H9 (cell line): ENCODE measurements at regions not wholly inside any gene's neighbourhood (a gene's known extent, or its start where the extent isn't known, plus 50 kb on each side); places are given as distances from the start of the nearest gene placed in this dataset.

Experiments used
- DNase-seq: peaks from one replicate; pipeline ENCODE4 v3.0.0-alpha.2; 2017
- H2AFZ ChIP-seq: one replicate; pipeline ENCODE4 v1.6.1; 2013; ENCODE audit warnings: mild to moderate bottlenecking, low read length, control low read depth, moderate library complexity
- H2AK5ac ChIP-seq: 2 replicates; pipeline ENCODE4 v1.6.1; 2013; ENCODE audit warnings: low read length, control low read depth, mixed read lengths; ENCODE audit not compliant: insufficient read length
- H2BK120ac ChIP-seq: one replicate; pipeline ENCODE4 v1.6.1; 2013; ENCODE audit warnings: low read depth, mild to moderate bottlenecking, low read length, control low read depth, inconsistent platforms; ENCODE audit not compliant: poor library complexity, severe bottlenecking
- H2BK12ac ChIP-seq: 2 replicates; pipeline ENCODE4 v1.6.1; 2013; ENCODE audit warnings: low read length, control low read depth, mixed read lengths, low read depth; ENCODE audit not compliant: insufficient read length
- H2BK15ac ChIP-seq: 2 replicates; pipeline ENCODE4 v1.6.1; 2013; ENCODE audit warnings: low read depth, low read length, control low read depth
- H2BK20ac ChIP-seq: one replicate; pipeline ENCODE4 v1.6.1; 2013; ENCODE audit warnings: low read depth, mild to moderate bottlenecking, low read length, control low read depth, inconsistent platforms; ENCODE audit not compliant: poor library complexity, severe bottlenecking
- H2BK5ac ChIP-seq: 2 replicates; pipeline ENCODE4 v1.6.1; 2013; ENCODE audit warnings: low read length, control low read depth, mixed read lengths; ENCODE audit not compliant: insufficient read length
- H3K14ac ChIP-seq: 2 replicates; pipeline ENCODE4 v1.6.1; 2013; ENCODE audit warnings: low read length, control low read depth; ENCODE audit not compliant: insufficient read depth
- H3K18ac ChIP-seq: 2 replicates; pipeline ENCODE4 v1.6.1; 2013; ENCODE audit warnings: low read depth, mild to moderate bottlenecking, mixed read lengths, low read length, control low read depth; ENCODE audit not compliant: insufficient read length
- H3K23ac ChIP-seq: 2 replicates; pipeline ENCODE4 v1.6.1; 2013; ENCODE audit warnings: low read length, control low read depth, mixed read lengths, low read depth; ENCODE audit not compliant: insufficient read length
- H3K23me2 ChIP-seq: 2 replicates; pipeline ENCODE4 v1.6.1; 2013; ENCODE audit warnings: low read depth, mild to moderate bottlenecking, mixed read lengths, low read length, control low read depth; ENCODE audit not compliant: insufficient read length, poor library complexity, severe bottlenecking
- H3K27ac ChIP-seq: 2 replicates; pipeline ENCODE4 v1.5.1; 2013; ENCODE audit warnings: low read length, control low read depth, mixed read lengths, low read depth; ENCODE audit not compliant: insufficient read length
- H3K27me3 ChIP-seq: 2 replicates; pipeline ENCODE4 v1.6.1; 2013; ENCODE audit warnings: low read length, control low read depth, inconsistent platforms; ENCODE audit not compliant: insufficient read depth
- H3K4ac ChIP-seq: 2 replicates; pipeline ENCODE4 v1.6.1; 2013; ENCODE audit warnings: low read depth, mild to moderate bottlenecking, control low read depth, inconsistent platforms, low read length, moderate library complexity
- H3K4me1 ChIP-seq: 2 replicates; pipeline ENCODE4 v1.6.1; 2013; ENCODE audit warnings: low read length, control low read depth, inconsistent platforms; ENCODE audit not compliant: insufficient read depth
- H3K4me2 ChIP-seq: 2 replicates; pipeline ENCODE4 v1.6.1; 2013; ENCODE audit warnings: low read length, control low read depth, mixed read lengths; ENCODE audit not compliant: insufficient read length, insufficient read depth
- H3K56ac ChIP-seq: 2 replicates; pipeline ENCODE4 v1.6.1; 2013; ENCODE audit warnings: low read depth, mild to moderate bottlenecking, mixed read lengths, low read length, control low read depth; ENCODE audit not compliant: insufficient read length
- H3K79me1 ChIP-seq: 2 replicates; pipeline ENCODE4 v1.6.1; 2013; ENCODE audit warnings: low read depth, mild to moderate bottlenecking, moderate library complexity, low read length, control low read depth, inconsistent platforms; ENCODE audit not compliant: insufficient read depth, poor library complexity, severe bottlenecking
- H3K79me2 ChIP-seq: 2 replicates; pipeline ENCODE4 v1.6.1; 2013; ENCODE audit warnings: low read length, control low read depth, inconsistent platforms; ENCODE audit not compliant: insufficient read depth
- H3K9ac ChIP-seq: 2 replicates; pipeline ENCODE4 v1.6.1; 2013; ENCODE audit warnings: low read length, control low read depth, mixed read lengths; ENCODE audit not compliant: insufficient read length; ENCODE audit errors: extremely low read depth
- H3K9me3 ChIP-seq: one replicate; pipeline ENCODE4 v1.6.1; 2013; ENCODE audit warnings: low read depth, low read length, inconsistent platforms; ENCODE audit not compliant: control insufficient read depth
- H3T11ph ChIP-seq: one replicate; pipeline ENCODE4 v1.6.1; 2013; ENCODE audit warnings: mild to moderate bottlenecking, low read length, control low read depth, inconsistent platforms
- H4K20me1 ChIP-seq: one replicate; pipeline ENCODE4 v1.6.1; 2013; ENCODE audit not compliant: control insufficient read depth, insufficient read length, insufficient read depth
- H4K5ac ChIP-seq: 2 replicates; pipeline ENCODE4 v1.6.1; 2013; ENCODE audit warnings: low read depth, mild to moderate bottlenecking, mixed read lengths, low read length, control low read depth; ENCODE audit not compliant: insufficient read length
- H4K8ac ChIP-seq: replicated peaks from 2 replicates; pipeline ENCODE4 v1.6.1; 2013; ENCODE audit warnings: low read length, control low read depth, mixed read lengths, low read depth; ENCODE audit not compliant: insufficient read length
- H4K91ac ChIP-seq: 2 replicates; pipeline ENCODE4 v1.6.1; 2013; ENCODE audit warnings: low read depth, mild to moderate bottlenecking, moderate library complexity, mixed read lengths, low read length, control low read depth; ENCODE audit not compliant: insufficient read length
- H3K27ac Mint-ChIP-seq, 3 experiments: 2 replicates in 2 of 3; 3 replicates in 1 of 3; pipeline ENCODE4 v1.8.0; 2020 to 2021; ENCODE audit warnings: mixed read lengths in 3 of 3, mild to moderate bottlenecking in 1 of 3, moderate library complexity in 1 of 3
- H3K27me3 Mint-ChIP-seq: 2 replicates; pipeline ENCODE4 v1.8.0; 2021; ENCODE audit warnings: low read depth, mild to moderate bottlenecking, moderate library complexity, mixed read lengths
- H3K36me3 Mint-ChIP-seq, 3 experiments: 2 replicates in 2 of 3; 3 replicates in 1 of 3; pipeline ENCODE4 v1.8.0; 2020 to 2021; ENCODE audit warnings: low read depth in 3 of 3, mixed read lengths in 3 of 3; ENCODE audit not compliant: insufficient read depth in 1 of 3
- H3K4me1 Mint-ChIP-seq, 2 experiments: 2 replicates each; pipeline ENCODE4 v1.8.0; 2020; ENCODE audit warnings: mixed read lengths in 2 of 2
- H3K4me3 Mint-ChIP-seq, 2 experiments: 2 replicates in 1 of 2; 3 replicates in 1 of 2; pipeline ENCODE4 v1.8.0; 2020 to 2021; ENCODE audit warnings: mild to moderate bottlenecking in 2 of 2, mixed read lengths in 2 of 2, moderate library complexity in 1 of 2
- H3K9me3 Mint-ChIP-seq, 2 experiments: 2 replicates in 1 of 2; 3 replicates in 1 of 2; pipeline ENCODE4 v1.8.0; 2020; ENCODE audit warnings: mild to moderate bottlenecking in 2 of 2, mixed read lengths in 2 of 2, moderate library complexity in 1 of 2
- WGBS: extraction: QIAGEN DNeasy Blood & Tissue Kit; methylation state at CpG from one replicate; pipeline ENCODE4 v1.1.7; 2013; ENCODE audit warnings: missing lambda C conversion rate, low lambda C conversion rate, mixed read lengths; ENCODE audit not compliant: insufficient read length; ENCODE audit errors: extremely low coverage; 5-methylcytosine and 5-hydroxymethylcytosine counted together
- TF ChIP-seq, protein P1 (sequence below): fragments of 200-600 bp; sonication (generic); conservative IDR thresholded peaks from 3 replicates; pipeline ENCODE4 v1.8.0; 2021; ENCODE audit warnings: antibody characterized with exemption, mild to moderate bottlenecking

DNA sequence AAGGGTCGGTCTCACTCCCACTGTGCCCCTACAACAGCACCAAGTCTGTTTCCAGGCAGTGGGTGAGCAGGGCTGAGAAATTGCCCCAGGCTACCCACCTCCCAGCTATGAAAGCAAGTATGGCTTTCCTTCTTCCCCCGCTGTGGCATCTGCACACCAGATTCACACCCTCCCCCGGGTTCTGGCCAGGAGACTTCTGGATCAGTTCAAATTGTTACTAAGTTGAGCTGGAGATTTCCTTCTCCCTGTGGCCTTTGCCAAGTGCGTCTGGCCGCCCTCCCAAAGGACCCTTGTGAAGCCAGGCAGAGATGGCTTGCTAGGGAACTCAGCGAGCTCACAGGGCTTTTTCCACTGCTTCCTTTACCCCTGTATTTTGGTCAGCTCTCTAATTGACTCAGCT lies 555.4 kb downstream of the SH2D4B start:
- Histone ChIP-seq H3T11ph (no peak overlapping the region), H2BK120ac (no peak overlapping the region), H2AK5ac (no peak overlapping the region), H4K5ac (no peak overlapping the region), H2BK5ac (no peak overlapping the region), H3K18ac (no peak overlapping the region), H3K56ac (no peak overlapping the region), H3K4me1 (no peaks in the 10 kb centered on the region), H3K79me1 (no peaks in the 10 kb centered on the region), H4K20me1 (no peaks in the 10 kb centered on the region), H4K91ac (no peak overlapping the region), H3K23me2 (no peaks in the 10 kb centered on the region), H3K9ac (no peak overlapping the region), H2BK20ac (no peak overlapping the region), H3K4me2 (no peak overlapping the region), H4K8ac (no peak overlapping the region), H3K79me2 (no peaks in the 10 kb centered on the region), H3K27ac (no peak overlapping the region), H3K4ac (no peak overlapping the region), H3K9me3 (no peaks in the 10 kb centered on the region), H3K23ac (no peak overlapping the region), H3K27me3 (no peaks in the 10 kb centered on the region), H3K14ac (no peak overlapping the region), H2BK15ac (no peak overlapping the region), H2BK12ac (no peak overlapping the region), H2AFZ (no peak overlapping the region)
- Mint-ChIP-seq H3K9me3 (no peaks in the 10 kb centered on the region), H3K27ac (peak overlapping the region in 2 of 3 experiments; percentile 11 to 34; a peak in 2 of 7 replicates), H3K27me3 (no peaks in the 10 kb centered on the region), H3K4me1 (peaks cover 0 to 4% of the 10 kb centered on the region in 2 experiments; a peak in 2 of 4 replicates), H3K36me3 (no peaks in the 10 kb centered on the region), H3K4me3 (no peak overlapping the region)
- DNase-seq, result no peak
- no CpG with 5 or more reads among the region's 6 CpGs for WGBS
- TF ChIP-seq, protein P1, sequence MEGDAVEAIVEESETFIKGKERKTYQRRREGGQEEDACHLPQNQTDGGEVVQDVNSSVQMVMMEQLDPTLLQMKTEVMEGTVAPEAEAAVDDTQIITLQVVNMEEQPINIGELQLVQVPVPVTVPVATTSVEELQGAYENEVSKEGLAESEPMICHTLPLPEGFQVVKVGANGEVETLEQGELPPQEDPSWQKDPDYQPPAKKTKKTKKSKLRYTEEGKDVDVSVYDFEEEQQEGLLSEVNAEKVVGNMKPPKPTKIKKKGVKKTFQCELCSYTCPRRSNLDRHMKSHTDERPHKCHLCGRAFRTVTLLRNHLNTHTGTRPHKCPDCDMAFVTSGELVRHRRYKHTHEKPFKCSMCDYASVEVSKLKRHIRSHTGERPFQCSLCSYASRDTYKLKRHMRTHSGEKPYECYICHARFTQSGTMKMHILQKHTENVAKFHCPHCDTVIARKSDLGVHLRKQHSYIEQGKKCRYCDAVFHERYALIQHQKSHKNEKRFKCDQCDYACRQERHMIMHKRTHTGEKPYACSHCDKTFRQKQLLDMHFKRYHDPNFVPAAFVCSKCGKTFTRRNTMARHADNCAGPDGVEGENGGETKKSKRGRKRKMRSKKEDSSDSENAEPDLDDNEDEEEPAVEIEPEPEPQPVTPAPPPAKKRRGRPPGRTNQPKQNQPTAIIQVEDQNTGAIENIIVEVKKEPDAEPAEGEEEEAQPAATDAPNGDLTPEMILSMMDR, result no peak
